Fibroblast of lung (primary cell): ENCODE measurements at regions not wholly inside any gene's neighbourhood (a gene's known extent, or its start where the extent isn't known, plus 50 kb on each side); places are given as distances from the start of the nearest gene placed in this dataset.

Experiments used
- DNase-seq, 2 donors: peaks; one replicate each; pipeline versions ENCODE4 v3.0.0 to v3.0.0-alpha.2; 2010; ENCODE audit warnings: low read depth in 2 of 2
- H2AFZ ChIP-seq: 2 replicates; pipeline ENCODE4 v1.5.1; 2012; ENCODE audit warnings: low read length, control low read depth, inconsistent platforms
- H3K27ac ChIP-seq: 2 replicates; pipeline ENCODE4 v1.5.1; 2011; ENCODE audit warnings: low read length, control low read depth; ENCODE audit not compliant: insufficient read depth
- H3K27me3 ChIP-seq: 2 replicates; pipeline ENCODE4 v1.5.1; 2011; ENCODE audit warnings: mild to moderate bottlenecking, low read length; ENCODE audit not compliant: control insufficient read depth, insufficient read depth
- H3K36me3 ChIP-seq: 2 replicates; pipeline ENCODE4 v1.5.1; 2011; ENCODE audit warnings: low read length; ENCODE audit not compliant: control insufficient read depth, insufficient read depth
- H3K4me1 ChIP-seq: 2 replicates; pipeline ENCODE4 v1.5.1; 2011; ENCODE audit warnings: low read length; ENCODE audit not compliant: control insufficient read depth, insufficient read depth; ENCODE audit errors: extremely low read depth
- H3K4me2 ChIP-seq: 2 replicates; pipeline ENCODE4 v1.5.1; 2011; ENCODE audit warnings: low read length, control low read depth; ENCODE audit not compliant: insufficient read depth; ENCODE audit errors: extremely low read depth
- H3K4me3 ChIP-seq, 4 experiments: fragments of 200-600 bp in 1 of 4; sonication (generic) in 1 of 4; replicated peaks in 1 of 4; 2 replicates each; pipeline ENCODE4 v1.5.1; 2011 to 2016; ENCODE audit warnings: low read length in 4 of 4, low read depth in 3 of 4, mild to moderate bottlenecking in 3 of 4, control low read depth in 2 of 4, inconsistent platforms in 1 of 4, mixed read lengths in 1 of 4; ENCODE audit not compliant: insufficient read depth in 1 of 4; ENCODE audit errors: control extremely low read depth in 1 of 4
- H3K79me2 ChIP-seq: 2 replicates; pipeline ENCODE4 v1.5.1; 2012; ENCODE audit warnings: mild to moderate bottlenecking, low read length, inconsistent platforms; ENCODE audit not compliant: control insufficient read depth, insufficient read depth
- H3K9ac ChIP-seq: 2 replicates; pipeline ENCODE4 v1.5.1; 2011; ENCODE audit warnings: mild to moderate bottlenecking, low read length, control low read depth; ENCODE audit not compliant: insufficient read depth
- H3K9me3 ChIP-seq: 2 replicates; pipeline ENCODE4 v1.5.1; 2012; ENCODE audit warnings: low read depth, low read length; ENCODE audit not compliant: control insufficient read depth, insufficient read depth
- H4K20me1 ChIP-seq: 2 replicates; pipeline ENCODE4 v1.5.1; 2011; ENCODE audit warnings: low read length; ENCODE audit not compliant: control insufficient read depth, insufficient read depth; ENCODE audit errors: extremely low read depth
- EZH2 ChIP-seq: IDR thresholded peaks from 2 replicates; pipeline ENCODE4 v1.5.1; 2012; ENCODE audit warnings: low read length, control low read depth, mild to moderate bottlenecking; ENCODE audit errors: missing control alignments
- TF ChIP-seq, protein P1 (sequence below), 2 donors: IDR thresholded peaks in 1 of 2; conservative IDR thresholded peaks in 1 of 2; 1 replicate in 1 of 2; 2 replicates in 1 of 2; pipeline ENCODE4 v1.5.1; 2011 to 2012; ENCODE audit warnings: low read length in 2 of 2, control low read depth in 1 of 2, inconsistent platforms in 1 of 2, low read depth in 1 of 2, mild to moderate bottlenecking in 1 of 2

DNA sequence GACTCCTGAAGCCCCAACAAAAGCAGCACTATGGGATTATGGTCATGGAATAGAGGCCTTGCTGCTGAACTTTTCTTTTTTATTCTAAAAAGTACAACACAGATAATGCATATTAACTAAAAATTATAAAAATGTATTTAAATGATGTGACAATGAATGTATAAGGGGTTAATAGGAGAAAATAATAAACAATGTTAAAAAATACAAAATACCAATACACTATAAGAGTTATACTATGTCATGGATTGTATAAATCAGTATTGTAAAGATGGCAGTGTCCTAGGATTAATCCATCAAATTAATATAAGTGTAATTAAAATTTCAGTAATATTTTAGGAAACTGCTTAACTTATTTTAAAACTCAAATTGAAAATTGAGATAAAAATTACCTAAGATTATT lies 58.3 kb upstream of the TOP3B start:
- Histone ChIP-seq H2AFZ (no peak overlapping the region), H3K4me2 (no peak overlapping the region), H3K79me2 (no peaks in the 10 kb centered on the region), H3K27me3 (peaks cover 5% of the 10 kb centered on the region), H3K9me3 (no peaks in the 10 kb centered on the region), H3K4me1 (peaks cover 5% of the 10 kb centered on the region), H3K36me3 (no peaks in the 10 kb centered on the region), H4K20me1 (no peaks in the 10 kb centered on the region), H3K27ac (no peak overlapping the region), H3K4me3 (no peak overlapping the region), H3K9ac (no peak overlapping the region)
- no peak for TF ChIP-seq EZH2
- TF ChIP-seq, protein P1, sequence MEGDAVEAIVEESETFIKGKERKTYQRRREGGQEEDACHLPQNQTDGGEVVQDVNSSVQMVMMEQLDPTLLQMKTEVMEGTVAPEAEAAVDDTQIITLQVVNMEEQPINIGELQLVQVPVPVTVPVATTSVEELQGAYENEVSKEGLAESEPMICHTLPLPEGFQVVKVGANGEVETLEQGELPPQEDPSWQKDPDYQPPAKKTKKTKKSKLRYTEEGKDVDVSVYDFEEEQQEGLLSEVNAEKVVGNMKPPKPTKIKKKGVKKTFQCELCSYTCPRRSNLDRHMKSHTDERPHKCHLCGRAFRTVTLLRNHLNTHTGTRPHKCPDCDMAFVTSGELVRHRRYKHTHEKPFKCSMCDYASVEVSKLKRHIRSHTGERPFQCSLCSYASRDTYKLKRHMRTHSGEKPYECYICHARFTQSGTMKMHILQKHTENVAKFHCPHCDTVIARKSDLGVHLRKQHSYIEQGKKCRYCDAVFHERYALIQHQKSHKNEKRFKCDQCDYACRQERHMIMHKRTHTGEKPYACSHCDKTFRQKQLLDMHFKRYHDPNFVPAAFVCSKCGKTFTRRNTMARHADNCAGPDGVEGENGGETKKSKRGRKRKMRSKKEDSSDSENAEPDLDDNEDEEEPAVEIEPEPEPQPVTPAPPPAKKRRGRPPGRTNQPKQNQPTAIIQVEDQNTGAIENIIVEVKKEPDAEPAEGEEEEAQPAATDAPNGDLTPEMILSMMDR (conservative IDR thresholded peaks at IDR 0.05 in 1 of 2, IDR thresholded peaks at IDR 0.05 in 1 of 2; ENCODE audit: low read depth in 1 of 2, low read length in 2 of 2), result no peak
- no peak for DNase-seq

DNA sequence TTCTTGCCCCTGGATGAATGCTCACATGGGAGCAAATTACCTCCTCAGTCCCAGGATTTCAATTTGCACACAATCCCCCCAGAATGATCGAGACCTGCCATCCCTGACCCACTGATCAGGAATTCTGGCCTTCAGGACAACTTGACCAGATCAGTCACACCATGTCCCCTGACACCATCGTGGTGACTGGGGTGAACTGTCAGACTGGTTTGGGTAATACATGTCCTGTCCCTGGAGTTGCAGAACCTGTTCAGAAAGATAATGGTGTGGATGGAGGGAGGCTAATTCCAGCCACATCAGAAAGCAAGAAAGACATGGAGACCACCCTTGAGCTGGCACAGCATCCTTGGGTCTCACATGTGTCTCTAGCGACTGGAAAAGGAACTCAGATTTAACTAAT lies 57.9 kb upstream of the TOP3B start:
- Histone ChIP-seq H2AFZ (no peak overlapping the region), H3K27me3 (peaks cover 5% of the 10 kb centered on the region), H3K4me1 (peaks cover 5% of the 10 kb centered on the region), H3K27ac (no peak overlapping the region), H3K4me3 (no peak overlapping the region), H3K36me3 (no peaks in the 10 kb centered on the region), H3K4me2 (no peak overlapping the region), H3K9me3 (no peaks in the 10 kb centered on the region), H3K79me2 (no peaks in the 10 kb centered on the region), H4K20me1 (no peaks in the 10 kb centered on the region), H3K9ac (no peak overlapping the region)
- no peak for DNase-seq
- TF ChIP-seq, protein P1 (conservative IDR thresholded peaks at IDR 0.05 in 1 of 2, IDR thresholded peaks at IDR 0.05 in 1 of 2; ENCODE audit: low read depth in 1 of 2, low read length in 2 of 2), result no peak
- TF ChIP-seq EZH2, result no peak

DNA sequence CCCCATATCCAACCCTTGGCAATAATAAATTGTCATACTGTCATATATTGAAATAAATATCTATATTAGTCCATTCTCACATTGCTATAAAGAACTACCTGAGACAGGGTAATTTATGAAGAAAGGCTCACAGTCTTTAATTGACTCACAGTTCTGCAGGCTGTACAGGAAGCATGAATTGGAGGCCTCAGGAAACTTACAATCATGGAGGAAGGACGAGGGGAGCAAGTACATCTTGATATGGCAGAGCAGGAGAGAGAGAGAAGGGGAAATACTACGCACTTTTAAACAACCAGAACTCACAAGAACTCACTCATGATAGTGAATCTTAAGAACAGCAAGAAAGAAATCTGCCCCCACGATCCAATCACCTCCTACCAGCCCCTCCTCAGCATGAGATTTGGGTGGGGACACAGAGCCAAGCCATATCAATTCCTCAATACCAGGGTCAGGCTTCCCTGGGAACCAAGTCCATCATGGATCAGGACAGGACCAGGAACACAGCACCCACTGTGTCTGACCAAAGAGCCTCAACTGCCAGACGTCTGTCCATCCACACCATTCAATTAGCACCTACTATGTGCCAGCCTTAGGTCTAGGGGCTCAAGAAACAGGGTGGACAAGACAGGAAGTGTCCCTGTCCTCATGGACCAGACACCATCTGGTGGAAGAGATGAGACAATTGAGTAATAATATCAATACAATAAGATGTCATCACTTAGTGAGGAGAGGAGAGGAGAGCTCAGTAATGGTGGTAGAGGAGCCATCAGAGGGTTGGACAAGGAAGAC lies 56.9 kb upstream of the TOP3B start:
- H3K27me3 ChIP-seq, result peaks cover 5% of the 10 kb centered on the region
- no peak for DNase-seq
- no peak overlapping the region for H3K4me2 ChIP-seq
- H3K9ac ChIP-seq, result no peak overlapping the region
- peaks cover 5% of the 10 kb centered on the region for H3K4me1 ChIP-seq
- H3K9me3 ChIP-seq, result no peaks in the 10 kb centered on the region
- H3K27ac ChIP-seq, result no peak overlapping the region
- no peak for TF ChIP-seq EZH2
- TF ChIP-seq, protein P1 (conservative IDR thresholded peaks at IDR 0.05 in 1 of 2, IDR thresholded peaks at IDR 0.05 in 1 of 2; ENCODE audit: low read depth in 1 of 2, low read length in 2 of 2), result no peak
- no peaks in the 10 kb centered on the region for H3K79me2 ChIP-seq
- no peaks in the 10 kb centered on the region for H4K20me1 ChIP-seq
- no peaks in the 10 kb centered on the region for H3K36me3 ChIP-seq
- H3K4me3 ChIP-seq, result no peak overlapping the region
- no peak overlapping the region for H2AFZ ChIP-seq
